ENCODE measurements at regions not wholly inside any gene's neighbourhood (a gene's known extent, or its start where the extent isn't known, plus 50 kb on each side); places are given as distances from the start of the nearest gene placed in this dataset.

DNA sequence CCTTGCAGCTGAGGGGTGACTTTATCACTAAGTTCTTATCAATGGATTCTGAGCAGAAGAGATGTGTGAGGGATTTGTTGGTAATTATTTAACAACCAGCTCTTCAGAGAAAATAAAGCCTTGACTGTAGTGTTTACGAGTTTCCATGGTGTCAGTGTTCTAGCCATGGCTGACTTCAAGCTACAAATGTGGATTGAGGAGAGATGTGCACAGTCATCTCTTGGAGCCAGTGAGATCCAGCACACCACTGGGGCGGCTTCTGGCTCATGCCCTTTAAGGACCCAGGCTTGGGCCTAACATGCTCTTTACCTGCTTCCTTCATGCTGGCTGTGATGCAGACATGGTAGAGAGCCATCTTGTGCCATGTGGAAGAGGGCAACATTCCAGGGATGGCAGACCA lies 145.6 kb upstream of the MRPS22 start:
- H4K20me1 ChIP-seq (ENCODE audit: insufficient read depth, low read length): no peaks in the 10 kb centered on the region
- no peaks in the 10 kb centered on the region for H3K9me3 ChIP-seq (ENCODE audit: low read length)
- H3K79me2 ChIP-seq (ENCODE audit: insufficient read depth, low read depth, low read length): no peaks in the 10 kb centered on the region
- ChIA-PET POLR2A (no interaction called here), CTCF (ENCODE audit: unreplicated experiment) (no interaction called here)
- H3K4me1 ChIP-seq (ENCODE audit: insufficient read depth, low read length, poor library complexity, severe bottlenecking): no peaks in the 10 kb centered on the region
- no peak for TF ChIP-seq EZH2phosphoT487 (IDR thresholded peaks at IDR 0.05; ENCODE audit: borderline replicate concordance, low read depth, low read length)
- TF ChIP-seq, protein P1, sequence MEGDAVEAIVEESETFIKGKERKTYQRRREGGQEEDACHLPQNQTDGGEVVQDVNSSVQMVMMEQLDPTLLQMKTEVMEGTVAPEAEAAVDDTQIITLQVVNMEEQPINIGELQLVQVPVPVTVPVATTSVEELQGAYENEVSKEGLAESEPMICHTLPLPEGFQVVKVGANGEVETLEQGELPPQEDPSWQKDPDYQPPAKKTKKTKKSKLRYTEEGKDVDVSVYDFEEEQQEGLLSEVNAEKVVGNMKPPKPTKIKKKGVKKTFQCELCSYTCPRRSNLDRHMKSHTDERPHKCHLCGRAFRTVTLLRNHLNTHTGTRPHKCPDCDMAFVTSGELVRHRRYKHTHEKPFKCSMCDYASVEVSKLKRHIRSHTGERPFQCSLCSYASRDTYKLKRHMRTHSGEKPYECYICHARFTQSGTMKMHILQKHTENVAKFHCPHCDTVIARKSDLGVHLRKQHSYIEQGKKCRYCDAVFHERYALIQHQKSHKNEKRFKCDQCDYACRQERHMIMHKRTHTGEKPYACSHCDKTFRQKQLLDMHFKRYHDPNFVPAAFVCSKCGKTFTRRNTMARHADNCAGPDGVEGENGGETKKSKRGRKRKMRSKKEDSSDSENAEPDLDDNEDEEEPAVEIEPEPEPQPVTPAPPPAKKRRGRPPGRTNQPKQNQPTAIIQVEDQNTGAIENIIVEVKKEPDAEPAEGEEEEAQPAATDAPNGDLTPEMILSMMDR (conservative IDR thresholded peaks at IDR 0.05; ENCODE audit: low read length): no peak
- no TSS peak for BruUV-seq (replicated peaks)
- no peaks in the 10 kb centered on the region for H3K9me2 ChIP-seq (ENCODE audit: insufficient read depth, low read length)
- no peaks in the 10 kb centered on the region for H3K36me3 ChIP-seq (ENCODE audit: insufficient read depth, low read length)
- no peak overlapping the region for H2AFZ ChIP-seq (ENCODE audit: low read length)
- intact Hi-C loops (cut with micrococcal nuclease; ENCODE audit: unreplicated experiment): no loop called here
- DNase-seq (ENCODE audit: low spot score): no peak
- H3K4me3 ChIP-seq (ENCODE audit: low read depth, low read length, poor library complexity, severe bottlenecking): no peak overlapping the region
- H3K27ac ChIP-seq (ENCODE audit: low read depth, low read length, poor library complexity, severe bottlenecking): no peak overlapping the region
- H3K4me2 ChIP-seq (ENCODE audit: low read length): no peak overlapping the region

DNA sequence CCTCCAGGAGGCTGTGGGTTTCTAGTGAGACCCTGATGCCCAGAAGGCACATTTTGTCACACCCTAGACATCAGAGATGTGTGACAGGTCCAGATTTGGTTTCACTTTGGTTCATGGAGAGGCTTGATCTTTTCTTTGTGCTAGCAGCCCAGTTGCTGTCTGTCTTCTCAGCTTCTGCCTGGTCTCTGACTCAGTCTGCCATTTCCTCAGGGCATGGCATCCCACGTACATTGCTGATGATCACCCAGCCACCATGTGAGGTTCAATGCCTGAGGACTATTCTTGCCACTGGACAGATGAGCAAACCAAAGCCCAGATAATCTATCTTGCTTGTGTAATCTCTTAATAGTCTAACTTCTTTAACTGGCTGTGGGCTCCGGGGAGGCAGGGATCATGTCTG lies 144.9 kb upstream of the MRPS22 start:
- intact Hi-C loops (cut with micrococcal nuclease; ENCODE audit: unreplicated experiment): no loop called here
- H3K79me2 ChIP-seq (ENCODE audit: insufficient read depth, low read depth, low read length): no peaks in the 10 kb centered on the region

DNA sequence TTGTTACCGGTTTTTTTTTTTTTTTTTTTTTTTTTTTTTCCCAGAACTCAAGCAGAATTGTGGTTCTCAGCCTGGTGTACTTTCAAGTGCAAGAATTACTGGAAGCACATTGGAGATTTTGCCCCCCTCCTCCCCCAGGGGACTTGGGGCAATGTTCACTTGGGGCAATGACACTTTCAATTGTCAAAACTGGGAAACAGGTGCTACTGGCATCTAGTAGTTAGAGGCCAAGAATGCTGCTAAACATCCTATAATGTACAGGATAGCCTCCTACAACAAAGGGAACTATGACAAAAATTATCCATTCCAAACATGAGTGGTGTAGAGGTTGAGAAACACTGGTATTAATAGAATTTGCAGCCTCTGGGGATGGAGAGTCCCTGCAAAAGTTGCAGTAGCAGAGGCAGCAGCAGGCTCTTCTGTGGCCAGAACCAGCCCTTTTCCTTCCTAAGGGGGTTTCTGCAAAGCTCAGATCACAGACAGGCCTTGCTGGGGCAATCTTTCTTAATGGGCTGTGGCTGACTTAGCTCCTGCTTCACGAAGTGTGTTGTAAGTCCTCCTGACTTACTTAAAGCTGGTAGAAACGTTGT lies 144.3 kb upstream of the MRPS22 start:
- no peaks in the 10 kb centered on the region for H3K79me2 ChIP-seq (ENCODE audit: insufficient read depth, low read depth, low read length)
- H3K9me2 ChIP-seq (ENCODE audit: insufficient read depth, low read length): no peaks in the 10 kb centered on the region
- TF ChIP-seq, protein P1 (conservative IDR thresholded peaks at IDR 0.05; ENCODE audit: low read length): no peak
- no peak for TF ChIP-seq EZH2phosphoT487 (IDR thresholded peaks at IDR 0.05; ENCODE audit: borderline replicate concordance, low read depth, low read length)
- ChIA-PET POLR2A (no interaction called here), CTCF (ENCODE audit: unreplicated experiment) (no interaction called here)
- DNase-seq (ENCODE audit: low spot score): no peak
- no peak overlapping the region for H3K4me3 ChIP-seq (ENCODE audit: low read depth, low read length, poor library complexity, severe bottlenecking)
- BruUV-seq (replicated peaks): no TSS peak
- H3K4me2 ChIP-seq (ENCODE audit: low read length): no peak overlapping the region
- no peaks in the 10 kb centered on the region for H3K36me3 ChIP-seq (ENCODE audit: insufficient read depth, low read length)
- no peaks in the 10 kb centered on the region for H3K9me3 ChIP-seq (ENCODE audit: low read length)
- H3K4me1 ChIP-seq (ENCODE audit: insufficient read depth, low read length, poor library complexity, severe bottlenecking): no peaks in the 10 kb centered on the region
- H4K20me1 ChIP-seq (ENCODE audit: insufficient read depth, low read length): no peaks in the 10 kb centered on the region
- H3K27ac ChIP-seq (ENCODE audit: low read depth, low read length, poor library complexity, severe bottlenecking): no peak overlapping the region
- intact Hi-C loops (cut with micrococcal nuclease; ENCODE audit: unreplicated experiment): no loop called here
- no peak overlapping the region for H2AFZ ChIP-seq (ENCODE audit: low read length)

More for the DNA sequence above, 144.9 kb upstream of the MRPS22 start:
- Histone ChIP-seq H3K9me3 (ENCODE audit: low read length) (no peaks in the 10 kb centered on the region), H4K20me1 (ENCODE audit: insufficient read depth, low read length) (no peaks in the 10 kb centered on the region), H3K4me1 (ENCODE audit: insufficient read depth, low read length, poor library complexity, severe bottlenecking) (no peaks in the 10 kb centered on the region), H3K27ac (ENCODE audit: low read depth, low read length, poor library complexity, severe bottlenecking) (no peak overlapping the region), H2AFZ (ENCODE audit: low read length) (no peak overlapping the region), H3K4me3 (ENCODE audit: low read depth, low read length, poor library complexity, severe bottlenecking) (no peak overlapping the region), H3K9me2 (ENCODE audit: insufficient read depth, low read length) (no peaks in the 10 kb centered on the region), H3K4me2 (ENCODE audit: low read length) (no peak overlapping the region), H3K36me3 (ENCODE audit: insufficient read depth, low read length) (no peaks in the 10 kb centered on the region)
- ChIA-PET POLR2A (no interaction called here), CTCF (ENCODE audit: unreplicated experiment) (no interaction called here)
- TF ChIP-seq, protein P1 (conservative IDR thresholded peaks at IDR 0.05; ENCODE audit: low read length): no peak
- TF ChIP-seq EZH2phosphoT487 (IDR thresholded peaks at IDR 0.05; ENCODE audit: borderline replicate concordance, low read depth, low read length): no peak
- DNase-seq (ENCODE audit: low spot score): no peak
- no TSS peak for BruUV-seq (replicated peaks)
